HEK293 (cell line): ENCODE measurements at regions not wholly inside any gene's neighbourhood (a gene's known extent, or its start where the extent isn't known, plus 50 kb on each side); places are given as distances from the start of the nearest gene placed in this dataset.

Experiments used
- BCL6B ChIP-seq: fragments of 450-650 bp; formaldehyde crosslinking; IDR thresholded peaks from 2 replicates; pipeline ENCODE4 v1.5.1; 2017; ENCODE audit warnings: missing biosample characterization, missing genetic modification characterization
- EGR2 ChIP-seq: fragments of 450-650 bp; formaldehyde crosslinking; IDR thresholded peaks from 2 replicates; pipeline ENCODE4 v1.5.1; 2016; ENCODE audit warnings: low read depth, missing biosample characterization, missing genetic modification characterization
- FEZF1 ChIP-seq: fragments of 450-650 bp; formaldehyde crosslinking; IDR thresholded peaks from 2 replicates; pipeline ENCODE4 v1.5.1; 2016; ENCODE audit warnings: missing biosample characterization, missing genetic modification characterization
- KLF9 ChIP-seq: fragments of 450-650 bp; formaldehyde crosslinking; IDR thresholded peaks from 2 replicates; pipeline ENCODE4 v1.5.1; 2016; ENCODE audit warnings: missing biosample characterization, missing genetic modification characterization, low read depth
- PRDM6 ChIP-seq: fragments of 450-650 bp; formaldehyde crosslinking; IDR thresholded peaks from 2 replicates; pipeline ENCODE4 v1.5.1; 2017; ENCODE audit warnings: missing biosample characterization, missing genetic modification characterization
- TRIM28 ChIP-seq: IDR thresholded peaks from 2 replicates; pipeline ENCODE4 v1.6.1; 2011; ENCODE audit warnings: low read length, control low read depth, borderline replicate concordance
- TSHZ1 ChIP-seq: fragments of 450-650 bp; formaldehyde crosslinking; IDR thresholded peaks from 2 replicates; pipeline ENCODE4 v1.5.1; 2016; ENCODE audit warnings: missing biosample characterization, missing genetic modification characterization, borderline replicate concordance
- ZBTB11 ChIP-seq: fragments of 450-650 bp; formaldehyde crosslinking; conservative IDR thresholded peaks from 2 replicates; pipeline ENCODE4 v1.5.1; 2016; ENCODE audit warnings: low read depth, missing biosample characterization, missing genetic modification characterization
- ZBTB26 ChIP-seq: fragments of 450-650 bp; formaldehyde crosslinking; optimal IDR thresholded peaks from 2 replicates; pipeline ENCODE3; 2016; ENCODE audit warnings: missing biosample characterization, mild to moderate bottlenecking, missing genetic modification characterization
- ZNF148 ChIP-seq: fragments of 450-650 bp; formaldehyde crosslinking; IDR thresholded peaks from 2 replicates; pipeline ENCODE4 v1.5.0; 2017; ENCODE audit warnings: missing biosample characterization, missing genetic modification characterization, borderline replicate concordance
- ZNF214 ChIP-seq: fragments of 450-650 bp; formaldehyde crosslinking; IDR thresholded peaks from 2 replicates; pipeline ENCODE4 v1.5.1; 2017; ENCODE audit warnings: missing biosample characterization, mild to moderate bottlenecking, missing genetic modification characterization, borderline replicate concordance
- ZNF223 ChIP-seq: fragments of 450-650 bp; formaldehyde crosslinking; IDR thresholded peaks from 2 replicates; pipeline ENCODE4 v1.5.1; 2016; ENCODE audit warnings: missing biosample characterization, missing genetic modification characterization
- ZNF266 ChIP-seq: fragments of 450-650 bp; formaldehyde crosslinking; IDR thresholded peaks from 2 replicates; pipeline ENCODE4 v1.5.1; 2016; ENCODE audit warnings: missing biosample characterization, missing genetic modification characterization, low read depth
- ZNF324 ChIP-seq: fragments of 450-650 bp; formaldehyde crosslinking; IDR thresholded peaks from 2 replicates; pipeline ENCODE4 v1.5.1; 2016; ENCODE audit warnings: missing biosample characterization, missing genetic modification characterization
- ZNF362 ChIP-seq: fragments of 450-650 bp; formaldehyde crosslinking; IDR thresholded peaks from 2 replicates; pipeline ENCODE4 v1.5.1; 2016; ENCODE audit warnings: missing biosample characterization, missing genetic modification characterization
- ZNF514 ChIP-seq: fragments of 450-650 bp; formaldehyde crosslinking; IDR thresholded peaks from 2 replicates; pipeline ENCODE4 v1.5.1; 2016; ENCODE audit warnings: missing biosample characterization, missing genetic modification characterization
- ZNF544 ChIP-seq: fragments of 450-650 bp; formaldehyde crosslinking; IDR thresholded peaks from 2 replicates; pipeline ENCODE4 v1.5.0; 2017; ENCODE audit warnings: missing biosample characterization, missing genetic modification characterization
- ZNF580 ChIP-seq: fragments of 450-650 bp; formaldehyde crosslinking; IDR thresholded peaks from 2 replicates; pipeline ENCODE4 v1.5.1; 2016; ENCODE audit warnings: missing biosample characterization, missing genetic modification characterization
- ZNF585B ChIP-seq: fragments of 450-650 bp; formaldehyde crosslinking; IDR thresholded peaks from 2 replicates; pipeline ENCODE4 v1.5.1; 2016; ENCODE audit warnings: missing biosample characterization, missing genetic modification characterization
- ZSCAN30 ChIP-seq: fragments of 450-650 bp; IDR thresholded peaks from 2 replicates; pipeline ENCODE4 v1.5.1; 2018; ENCODE audit warnings: missing biosample characterization, mild to moderate bottlenecking, missing genetic modification characterization, moderate library complexity
- ZSCAN4 ChIP-seq: fragments of 450-650 bp; formaldehyde crosslinking; IDR thresholded peaks from 2 replicates; pipeline ENCODE4 v1.5.1; 2017; ENCODE audit warnings: missing biosample characterization, missing genetic modification characterization

- TF ChIP-seq PRDM6 (tag by site-specific recombination) (peak; percentile 33), KLF9 (tag by site-specific recombination) (peak; percentile 22; the same call in 1 of the 2 replicates), TSHZ1 (peak; percentile 33; the same call in 1 of the 2 replicates), ZBTB26 (no peak), ZNF580 (tag by site-specific recombination) (no peak), ZNF585B (tag by site-specific recombination) (no peak), ZNF324 (no peak), ZSCAN4 (tag by site-specific recombination) (no peak), ZNF514 (tag by site-specific recombination) (no peak), TRIM28 (peak; percentile 41; the same call in 1 of the 2 replicates), ZSCAN30 (tag by site-specific recombination) (no peak), BCL6B (tag by site-specific recombination) (no peak), ZNF223 (tag by site-specific recombination) (no peak), ZBTB11 (tag by site-specific recombination) (no peak), ZNF362 (tag by site-specific recombination) (no peak), ZNF148 (tag by site-specific recombination) (no peak), ZNF266 (tag by site-specific recombination) (no peak), ZNF544 (tag by site-specific recombination) (no peak), ZNF214 (tag by site-specific recombination) (no peak), EGR2 (tag by site-specific recombination) (no peak), FEZF1 (tag by site-specific recombination) (peak; percentile 20; the same call in 1 of the 2 replicates)
Observed at GRCh38 chr20:56957737-56958553, 308.5 kb downstream of the BMP7 start (continued).
